ENCODE measurements at regions not wholly inside any gene's neighbourhood (a gene's known extent, or its start where the extent isn't known, plus 50 kb on each side); places are given as distances from the start of the nearest gene placed in this dataset.

DNA sequence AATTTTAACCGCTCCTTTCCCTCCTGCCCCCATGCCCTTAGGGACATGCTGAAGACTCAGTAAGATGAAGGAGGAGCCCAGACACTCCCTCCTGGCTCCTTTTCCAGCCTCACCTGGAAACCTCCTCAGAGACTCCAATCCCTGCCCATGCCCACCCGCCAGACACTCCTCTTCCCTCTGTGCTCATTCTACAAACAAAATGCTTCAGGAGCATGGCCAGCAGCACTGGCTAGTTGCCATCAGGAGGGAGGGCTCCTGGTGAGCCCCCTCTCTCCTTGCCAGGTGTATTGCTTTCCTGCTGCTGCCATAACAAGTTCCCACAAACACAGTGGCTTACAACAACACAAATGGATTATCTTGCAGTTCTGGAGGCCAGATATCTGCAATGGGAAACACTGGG, 126.1 kb downstream of the PSMG1 start:
- TF ChIP-seq, protein P1, sequence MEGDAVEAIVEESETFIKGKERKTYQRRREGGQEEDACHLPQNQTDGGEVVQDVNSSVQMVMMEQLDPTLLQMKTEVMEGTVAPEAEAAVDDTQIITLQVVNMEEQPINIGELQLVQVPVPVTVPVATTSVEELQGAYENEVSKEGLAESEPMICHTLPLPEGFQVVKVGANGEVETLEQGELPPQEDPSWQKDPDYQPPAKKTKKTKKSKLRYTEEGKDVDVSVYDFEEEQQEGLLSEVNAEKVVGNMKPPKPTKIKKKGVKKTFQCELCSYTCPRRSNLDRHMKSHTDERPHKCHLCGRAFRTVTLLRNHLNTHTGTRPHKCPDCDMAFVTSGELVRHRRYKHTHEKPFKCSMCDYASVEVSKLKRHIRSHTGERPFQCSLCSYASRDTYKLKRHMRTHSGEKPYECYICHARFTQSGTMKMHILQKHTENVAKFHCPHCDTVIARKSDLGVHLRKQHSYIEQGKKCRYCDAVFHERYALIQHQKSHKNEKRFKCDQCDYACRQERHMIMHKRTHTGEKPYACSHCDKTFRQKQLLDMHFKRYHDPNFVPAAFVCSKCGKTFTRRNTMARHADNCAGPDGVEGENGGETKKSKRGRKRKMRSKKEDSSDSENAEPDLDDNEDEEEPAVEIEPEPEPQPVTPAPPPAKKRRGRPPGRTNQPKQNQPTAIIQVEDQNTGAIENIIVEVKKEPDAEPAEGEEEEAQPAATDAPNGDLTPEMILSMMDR (IDR thresholded peaks at IDR 0.05; ENCODE audit: low read depth, low read length, poor library complexity, severe bottlenecking): no peak
- TF ChIP-seq EZH2phosphoT487 (IDR thresholded peaks at IDR 0.05; ENCODE audit: borderline replicate concordance, low read length): no peak
